AG04450 (cell line): ENCODE measurements at regions not wholly inside any gene's neighbourhood (a gene's known extent, or its start where the extent isn't known, plus 50 kb on each side); places are given as distances from the start of the nearest gene placed in this dataset.

Experiments
- CTCF ChIA-PET: fragments of 300-600, 350-600 bp; formaldehyde crosslinking; extraction: SDS; loops from one replicate; lab custom pipeline; 2022; ENCODE audit warnings: antibody characterized with exemption, inconsistent platforms; lab: Charles Lee
- POLR2A ChIA-PET: fragments of 350-600 bp; formaldehyde crosslinking; extraction: SDS; loops from one replicate; lab custom pipeline; 2021; ENCODE audit warnings: antibody characterized with exemption, inconsistent platforms; lab: Yijun Ruan, JAX
- DNase-seq: peaks from one replicate; pipeline ENCODE4 v3.0.0-alpha.2; 2011; ENCODE audit warnings: low read depth, low spot score
- H3K27ac ChIP-seq: one replicate; pipeline ENCODE4 v1.5.1; 2012; ENCODE audit warnings: low read depth, low read length, control low read depth
- H3K27me3 ChIP-seq: one replicate; pipeline ENCODE4 v1.6.0; 2012; ENCODE audit warnings: low read length; ENCODE audit not compliant: control insufficient read depth, insufficient read depth
- H3K4me3 ChIP-seq: 2 replicates; pipeline ENCODE4 v1.5.1; 2011; ENCODE audit warnings: mild to moderate bottlenecking, low read depth, low read length, control low read depth
- H3K9me3 ChIP-seq: 2 replicates; pipeline ENCODE4 v1.5.1; 2012; ENCODE audit warnings: low read length; ENCODE audit not compliant: control insufficient read depth, insufficient read depth
- CTCF ChIP-seq: IDR thresholded peaks from 2 replicates; pipeline ENCODE4 v1.5.1; 2011; ENCODE audit warnings: low read depth, low read length, control low read depth, inconsistent platforms

- POLR2A ChIA-PET = no interaction called here
- no peak for DNase-seq
- H3K27me3 ChIP-seq = no peaks in the 10 kb centered on the region
- H3K9me3 ChIP-seq = no peaks in the 10 kb centered on the region
- H3K27ac ChIP-seq = no peak overlapping the region
- CTCF ChIA-PET = interaction anchor here (0.6 to 0.9 kb wide), 2 partner anchors 49 to 77 kb away, joined by 3 to 4 read pairs; no protein-coding TSS in a partner anchor
- no peak overlapping the region for H3K4me3 ChIP-seq
- no peak for TF ChIP-seq CTCF
Measured at GRCh38 chr18:45163871-45164270, 451.4 kb upstream of the SLC14A2 start.

GRCh38 chr18:45164551-45164950 lies 450.7 kb upstream of the SLC14A2 start:
- CTCF ChIA-PET = interaction anchor here (0.9 kb wide), 1 partner anchor 48 kb away, joined by 4 read pairs; no protein-coding TSS in a partner anchor

GRCh38 chr18:45165176-45165713 lies 450.0 kb upstream of the SLC14A2 start:
- Histone ChIP-seq H3K4me3 (no peak overlapping the region), H3K9me3 (no peaks in the 10 kb centered on the region), H3K27me3 (no peaks in the 10 kb centered on the region), H3K27ac (no peak overlapping the region)
- DNase-seq = no peak
- ChIA-PET POLR2A (no interaction called here), CTCF (no interaction called here)
- TF ChIP-seq CTCF = no peak

More at GRCh38 chr18:45164551-45164950, 450.7 kb upstream of the SLC14A2 start:
- Histone ChIP-seq H3K27me3 (no peaks in the 10 kb centered on the region), H3K9me3 (no peaks in the 10 kb centered on the region), H3K4me3 (no peak overlapping the region), H3K27ac (no peak overlapping the region)
- POLR2A ChIA-PET = no interaction called here
- TF ChIP-seq CTCF = no peak
- DNase-seq = no peak

GRCh38 chr18:45165871-45166270 lies 449.4 kb upstream of the SLC14A2 start:
- ChIA-PET POLR2A (no interaction called here), CTCF (no interaction called here)
- TF ChIP-seq CTCF = no peak
- Histone ChIP-seq H3K27me3 (no peaks in the 10 kb centered on the region), H3K9me3 (no peaks in the 10 kb centered on the region), H3K27ac (no peak overlapping the region), H3K4me3 (no peak overlapping the region)
- DNase-seq = no peak

GRCh38 chr18:45166341-45166835 lies 448.9 kb upstream of the SLC14A2 start:
- Histone ChIP-seq H3K4me3 (no peak overlapping the region), H3K27ac (no peak overlapping the region), H3K27me3 (no peaks in the 10 kb centered on the region), H3K9me3 (no peaks in the 10 kb centered on the region)
- no peak for TF ChIP-seq CTCF
- ChIA-PET CTCF (no interaction called here), POLR2A (no interaction called here)
- DNase-seq = no peak
